ENCODE measurements at regions not wholly inside any gene's neighbourhood (a gene's known extent, or its start where the extent isn't known, plus 50 kb on each side); places are given as distances from the start of the nearest gene placed in this dataset.

- no peak for DNase-seq (ENCODE audit: low spot score in 2 of 2)
- 57 to 65% methylated on average over 7 of the region's 7 CpGs for whole genome bisulfite sequencing, 2 donors
- Histone ChIP-seq H3K4me3 (no peak overlapping the region), H3K27me3 (no peaks in the 10 kb centered on the region), H3K27ac (no peak overlapping the region), H3K9me3 (no peaks in the 10 kb centered on the region), H3K36me3 (no peaks in the 10 kb centered on the region), H3K4me1 (peaks cover 0 to 57% (median 14%) of the 10 kb centered on the region in 4 donors)
- TF ChIP-seq CTCF (IDR thresholded peaks at IDR 0.05) = no peak
- TF ChIP-seq POLR2A (IDR thresholded peaks at IDR 0.05) = no peak
- TF ChIP-seq EP300 (IDR thresholded peaks at IDR 0.05) = no peak
These were observed 58.8 kb downstream of the RPL37A start for GRCh38 chr2:216557413-216557812.

- no peak for DNase-seq (ENCODE audit: low spot score in 2 of 2)
- Histone ChIP-seq H3K4me1 (peaks cover 0 to 61% (median 14%) of the 10 kb centered on the region in 4 donors), H3K9me3 (no peaks in the 10 kb centered on the region), H3K36me3 (no peaks in the 10 kb centered on the region), H3K27me3 (no peaks in the 10 kb centered on the region), H3K27ac (no peak overlapping the region), H3K4me3 (no peak overlapping the region)
- WGBS, 2 donors = 58 to 75% methylated on average over 1 of the region's 1 CpG
- TF ChIP-seq POLR2A (IDR thresholded peaks at IDR 0.05) (no peak), EP300 (IDR thresholded peaks at IDR 0.05) (no peak), CTCF (IDR thresholded peaks at IDR 0.05) (no peak)
These were observed 59.2 kb downstream of the RPL37A start for GRCh38 chr2:216557820-216558219.

- 65 to 71% methylated on average over 2 to 3 of the region's 3 CpGs for WGBS, 2 donors
- DNase-seq (ENCODE audit: low spot score in 2 of 2) = no peak
- H3K9me3 ChIP-seq = no peaks in the 10 kb centered on the region
- H3K36me3 ChIP-seq = no peaks in the 10 kb centered on the region
- peaks cover 0 to 56% (median 10%) of the 10 kb centered on the region in 4 donors for H3K4me1 ChIP-seq
- no peak overlapping the region for H3K4me3 ChIP-seq
- TF ChIP-seq CTCF (IDR thresholded peaks at IDR 0.05) = no peak
- no peak for TF ChIP-seq POLR2A (IDR thresholded peaks at IDR 0.05)
- no peak for TF ChIP-seq EP300 (IDR thresholded peaks at IDR 0.05)
- no peak overlapping the region for H3K27ac ChIP-seq
- H3K27me3 ChIP-seq = no peaks in the 10 kb centered on the region
These were observed 61.0 kb downstream of the RPL37A start for GRCh38 chr2:216559625-216560156.

GRCh38 chr2:216560838-216561270 is 62.2 kb downstream of the RPL37A start:
- Histone ChIP-seq H3K27me3 (no peaks in the 10 kb centered on the region), H3K36me3 (no peaks in the 10 kb centered on the region), H3K4me1 (peaks cover 0 to 44% (median 0%) of the 10 kb centered on the region in 4 donors), H3K27ac (peak overlapping the region; percentile 28 to 77 (median 52)), H3K9me3 (no peaks in the 10 kb centered on the region), H3K4me3 (no peak overlapping the region)
- WGBS, 2 donors = 12 to 23% methylated on average over 3 of the region's 3 CpGs
- peak in 1 of 2 donors; percentile 24 for DNase-seq (ENCODE audit: low spot score in 2 of 2)
- TF ChIP-seq CTCF (IDR thresholded peaks at IDR 0.05) (no peak), POLR2A (IDR thresholded peaks at IDR 0.05) (no peak), EP300 (IDR thresholded peaks at IDR 0.05) (no peak)

- peaks cover 0 to 35% (median 0%) of the 10 kb centered on the region in 4 donors for H3K4me1 ChIP-seq
- TF ChIP-seq POLR2A (IDR thresholded peaks at IDR 0.05) (no peak), CTCF (IDR thresholded peaks at IDR 0.05) (no peak), EP300 (IDR thresholded peaks at IDR 0.05) (no peak)
- no peak for DNase-seq (ENCODE audit: low spot score in 2 of 2)
- H3K9me3 ChIP-seq = no peaks in the 10 kb centered on the region
- no peaks in the 10 kb centered on the region for H3K27me3 ChIP-seq
- H3K27ac ChIP-seq = no peak overlapping the region
- H3K4me3 ChIP-seq = no peak overlapping the region
- H3K36me3 ChIP-seq = no peaks in the 10 kb centered on the region
- WGBS, 2 donors = 71 to 72% methylated on average over 13 of the region's 13 CpGs
These were observed 64.2 kb downstream of the RPL37A start for GRCh38 chr2:216562696-216563435.
